Mesodermal cell (in vitro differentiated cells): ENCODE measurements at regions not wholly inside any gene's neighbourhood (a gene's known extent, or its start where the extent isn't known, plus 50 kb on each side); places are given as distances from the start of the nearest gene placed in this dataset.
"Not testable (repeated sequence)": the region's sequence is repeated elsewhere in the genome, so short reads cannot be mapped to it uniquely, and the experiment has no call there.

ENCODE experiments used
- H3K27ac ChIP-seq: 2 replicates; pipeline ENCODE4 v1.7.0; 2013; ENCODE audit warnings: mild to moderate bottlenecking, low read depth, low read length, moderate library complexity; ENCODE audit not compliant: severe bottlenecking
- H3K36me3 ChIP-seq: 2 replicates; pipeline ENCODE4 v1.7.1; 2013; ENCODE audit warnings: mild to moderate bottlenecking, low read length, moderate library complexity; ENCODE audit not compliant: control insufficient read depth, insufficient read depth
- H3K4me1 ChIP-seq: one replicate; pipeline ENCODE4 v1.7.1; 2013; ENCODE audit warnings: mild to moderate bottlenecking, low read length; ENCODE audit not compliant: insufficient read depth, control insufficient read depth, poor library complexity, severe bottlenecking
- H3K4me3 ChIP-seq: 2 replicates; pipeline ENCODE4 v1.7.0; 2013; ENCODE audit warnings: low read length, control low read depth, mild to moderate bottlenecking; ENCODE audit not compliant: insufficient read depth, poor library complexity, severe bottlenecking; ENCODE audit errors: extremely low read depth
- H3K9me3 ChIP-seq: 2 replicates; pipeline ENCODE4 v1.7.1; 2013; ENCODE audit warnings: mild to moderate bottlenecking, low read length, moderate library complexity; ENCODE audit not compliant: control insufficient read depth
- WGBS, 2 experiments: methylation state at CpG; one replicate each; pipeline ENCODE4 v1.1.5; 2013; ENCODE audit warnings: missing lambda C conversion rate in 2 of 2; ENCODE audit not compliant: insufficient coverage in 2 of 2; 5-methylcytosine and 5-hydroxymethylcytosine counted together

GRCh38 chr9:88892724-88893123, 98.5 kb upstream of the S1PR3 start:
- no peaks in the 10 kb centered on the region for H3K4me1 ChIP-seq
- WGBS, 2 experiments: 78% methylated on average over 1 of the region's 4 CpGs

GRCh38 chr9:88897081-88897480, 94.2 kb upstream of the S1PR3 start:
- no peak overlapping the region for H3K4me3 ChIP-seq
- H3K4me1 ChIP-seq: no peaks in the 10 kb centered on the region
- no peaks in the 10 kb centered on the region for H3K36me3 ChIP-seq
- no peaks in the 10 kb centered on the region for H3K9me3 ChIP-seq
- no peak overlapping the region for H3K27ac ChIP-seq

More at GRCh38 chr9:88892724-88893123, 98.5 kb upstream of the S1PR3 start:
- no peak overlapping the region for H3K27ac ChIP-seq
- no peaks in the 10 kb centered on the region for H3K36me3 ChIP-seq
- H3K4me3 ChIP-seq: no peak overlapping the region
- H3K9me3 ChIP-seq: no peaks in the 10 kb centered on the region

DNA sequence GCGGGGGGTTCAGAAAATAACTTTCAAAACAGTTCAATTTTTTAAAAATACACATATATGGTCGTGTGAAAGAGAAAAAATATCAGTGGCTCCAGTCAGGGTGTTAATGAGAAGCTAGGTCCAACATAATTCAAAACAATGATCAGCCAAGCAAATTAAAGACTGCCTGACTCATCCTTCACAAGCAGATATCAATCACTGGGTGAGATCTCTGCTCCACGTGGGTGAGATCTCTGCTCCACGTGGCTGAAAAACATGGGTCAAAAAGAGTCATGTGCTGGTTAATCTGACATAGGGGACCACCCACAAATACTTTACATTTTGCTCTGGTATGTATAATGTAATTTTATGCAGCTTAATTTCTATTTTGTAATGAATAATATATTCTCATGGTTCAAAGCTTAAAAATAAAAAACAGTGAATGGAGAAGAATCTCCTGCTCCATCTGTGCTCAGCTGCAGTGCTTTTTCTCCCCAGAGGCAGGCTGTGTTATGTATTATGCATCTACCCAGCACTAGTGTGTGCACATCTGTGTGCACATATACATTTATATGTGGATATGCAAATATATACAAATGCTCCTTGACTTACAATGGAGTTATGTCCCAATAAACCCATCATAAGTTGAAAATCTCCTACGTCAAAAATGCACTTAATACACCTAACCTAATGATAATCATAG, 93.1 kb upstream of the S1PR3 start:
- H3K27ac ChIP-seq: no peak overlapping the region
- 80 to 89% methylated on average over 1 of the region's 5 CpGs for WGBS, 2 experiments
- no peaks in the 10 kb centered on the region for H3K4me1 ChIP-seq
- H3K4me3 ChIP-seq: no peak overlapping the region
- H3K36me3 ChIP-seq: no peaks in the 10 kb centered on the region
- no peaks in the 10 kb centered on the region for H3K9me3 ChIP-seq

DNA sequence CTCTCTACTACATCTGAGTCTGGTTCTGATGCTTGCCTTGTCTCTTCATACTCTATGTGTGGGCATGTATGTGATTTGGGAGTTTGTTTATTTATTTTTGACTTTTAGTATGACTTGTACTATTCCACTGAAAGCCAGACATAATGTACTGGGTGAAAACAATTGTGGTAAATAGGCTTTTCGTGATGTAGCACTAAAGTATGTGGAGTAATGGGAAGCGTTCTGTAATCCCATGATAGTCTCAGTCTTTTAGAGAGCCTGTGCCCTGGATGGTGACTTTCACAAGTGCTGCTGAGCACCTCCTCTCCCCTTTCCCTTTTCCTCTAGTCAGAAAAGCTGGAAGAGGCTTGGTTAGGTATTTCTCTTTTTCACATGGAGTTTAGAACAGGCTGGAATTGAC, 85.8 kb upstream of the S1PR3 start:
- Histone ChIP-seq H3K27ac (no peak overlapping the region), H3K9me3 (no peaks in the 10 kb centered on the region), H3K4me3 (no peak overlapping the region), H3K4me1 (no peaks in the 10 kb centered on the region), H3K36me3 (no peaks in the 10 kb centered on the region)
- WGBS, 2 experiments: no CpG with 5 or more reads among the region's 2 CpGs

- 90 to 100% methylated on average over 1 to 2 of the region's 2 CpGs for WGBS, 2 experiments
These were observed 75.4 kb upstream of the S1PR3 start for GRCh38 chr9:88915916-88916315.

GRCh38 chr9:88916894-88917293, 74.4 kb upstream of the S1PR3 start:
- Histone ChIP-seq H3K4me3 (no peak overlapping the region), H3K9me3 (peaks cover 18% of the 10 kb centered on the region), H3K36me3 (no peaks in the 10 kb centered on the region), H3K4me1 (no peaks in the 10 kb centered on the region), H3K27ac (no peak overlapping the region)
- no CpG with 5 or more reads among the region's 1 CpG for WGBS, 2 experiments

More at GRCh38 chr9:88915916-88916315, 75.4 kb upstream of the S1PR3 start:
- Histone ChIP-seq H3K27ac (no peak overlapping the region), H3K4me3 (no peak overlapping the region), H3K36me3 (no peaks in the 10 kb centered on the region), H3K4me1 (no peaks in the 10 kb centered on the region), H3K9me3 (peaks cover 18% of the 10 kb centered on the region)

GRCh38 chr9:88917375-88917774, 73.9 kb upstream of the S1PR3 start:
- no CpG with 5 or more reads among the region's 3 CpGs for WGBS, 2 experiments

GRCh38 chr9:88918537-88918936, 72.7 kb upstream of the S1PR3 start:
- not testable (repeated sequence) for H3K4me1 ChIP-seq, H3K36me3 ChIP-seq, H3K4me3 ChIP-seq, H3K27ac ChIP-seq
- H3K9me3 ChIP-seq: peaks cover 18% of the 10 kb centered on the region
- 75 to 77% methylated on average over 1 of the region's 1 CpG for WGBS, 2 experiments

More at GRCh38 chr9:88917375-88917774, 73.9 kb upstream of the S1PR3 start:
- H3K9me3 ChIP-seq: peaks cover 18% of the 10 kb centered on the region
- H3K4me3 ChIP-seq: no peak overlapping the region
- H3K4me1 ChIP-seq: no peaks in the 10 kb centered on the region
- H3K36me3 ChIP-seq: no peaks in the 10 kb centered on the region
- H3K27ac ChIP-seq: no peak overlapping the region

DNA sequence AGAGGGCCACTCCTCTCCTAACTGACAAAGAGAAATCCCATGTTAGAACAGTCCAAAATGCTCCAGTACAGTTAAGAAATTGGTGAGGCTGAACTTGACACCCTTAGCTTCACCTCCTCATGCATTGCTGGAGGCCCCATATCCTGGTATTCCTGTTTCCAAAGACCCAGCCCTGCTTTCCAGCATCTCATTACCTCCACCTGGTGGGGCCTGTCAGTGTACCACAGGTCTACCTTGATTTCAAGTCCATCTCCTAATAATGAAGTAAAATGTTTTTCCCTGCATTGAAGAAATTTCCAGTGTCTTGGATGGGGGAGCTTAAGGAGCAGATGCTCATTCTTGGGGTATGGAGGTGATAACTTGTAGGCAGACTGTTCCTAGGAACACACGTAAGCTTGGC, 70.6 kb upstream of the S1PR3 start:
- H3K4me3 ChIP-seq: no peak overlapping the region
- H3K36me3 ChIP-seq: no peaks in the 10 kb centered on the region
- H3K9me3 ChIP-seq: peaks cover 18% of the 10 kb centered on the region
- no peaks in the 10 kb centered on the region for H3K4me1 ChIP-seq
- no peak overlapping the region for H3K27ac ChIP-seq
- WGBS, 2 experiments: 78 to 88% methylated on average over 1 of the region's 1 CpG

- Histone ChIP-seq H3K27ac (no peak overlapping the region), H3K9me3 (peaks cover 18% of the 10 kb centered on the region), H3K4me1 (no peaks in the 10 kb centered on the region), H3K36me3 (no peaks in the 10 kb centered on the region), H3K4me3 (no peak overlapping the region)
- WGBS, 2 experiments: 80 to 95% methylated on average over 10 of the region's 10 CpGs
These were observed 69.2 kb upstream of the S1PR3 start for GRCh38 chr9:88922091-88922490.

- H3K27ac ChIP-seq: no peak overlapping the region
- no peaks in the 10 kb centered on the region for H3K36me3 ChIP-seq
- WGBS, 2 experiments: 90 to 97% methylated on average over 2 of the region's 2 CpGs
- H3K4me1 ChIP-seq: no peaks in the 10 kb centered on the region
- H3K4me3 ChIP-seq: no peak overlapping the region
- H3K9me3 ChIP-seq: peaks cover 11% of the 10 kb centered on the region
These were observed 68.2 kb upstream of the S1PR3 start for GRCh38 chr9:88923092-88923491.
